Left lung (tissue), 4 donors: ENCODE measurements at regions not wholly inside any gene's neighbourhood (a gene's known extent, or its start where the extent isn't known, plus 50 kb on each side); places are given as distances from the start of the nearest gene placed in this dataset.

ENCODE experiments used
- ATAC-seq: fragments of 200-7000 bp; cut with Tn5 transposase; one replicate; pipeline ENCODE4 v1.9.1; 2020; ENCODE audit warnings: moderate library complexity
- DNase-seq, 4 donors: peaks; one replicate each; pipeline ENCODE4 v3.0.0-alpha.2; 2013 to 2020
- H3K27ac ChIP-seq, 2 donors: fragments of 200-600 bp; sonication (generic) in 1 of 2; one replicate each; pipeline versions ENCODE4 v1.5.0 to v1.8.0; 2020 to 2021
- H3K27me3 ChIP-seq, 2 donors: fragments of 200-600 bp; sonication (generic) in 1 of 2; one replicate each; pipeline versions ENCODE4 v1.5.0 to v1.8.0; 2020 to 2021
- H3K36me3 ChIP-seq, 2 donors: fragments of 200-600 bp; sonication (generic) in 1 of 2; one replicate each; pipeline versions ENCODE4 v1.5.0 to v1.8.0; 2020 to 2021
- H3K4me1 ChIP-seq, 2 donors: fragments of 200-600 bp; one replicate each; pipeline ENCODE4 v1.8.0; 2021
- H3K4me3 ChIP-seq, 2 donors: fragments of 200-600 bp; sonication (generic) in 1 of 2; one replicate each; pipeline versions ENCODE4 v1.5.0 to v1.8.0; 2020 to 2021; ENCODE audit warnings: mild to moderate bottlenecking in 1 of 2
- H3K9me3 ChIP-seq, 2 donors: fragments of 200-600 bp; sonication (generic) in 1 of 2; one replicate each; pipeline versions ENCODE4 v1.5.0 to v1.8.0; 2020 to 2021
- intact Hi-C, 2 donors: fragments of 100-400 bp; cut with DNase I; formaldehyde crosslinking; loops; one replicate each; pipeline versions ENCODE4 v1.11.2 to v1.14.2; 2022
- TF ChIP-seq, protein P1 (sequence below), 2 donors: fragments of 200-600 bp; sonication (generic) in 1 of 2; IDR thresholded peaks; one replicate each; pipeline versions ENCODE4 v1.5.0 to v1.8.0; 2021; ENCODE audit warnings: antibody characterized with exemption in 2 of 2
- donor health status: DM: no; HTN: yes; CAD: no.
- donor health status: DM: no; HTN: no; CAD: no.

DNA sequence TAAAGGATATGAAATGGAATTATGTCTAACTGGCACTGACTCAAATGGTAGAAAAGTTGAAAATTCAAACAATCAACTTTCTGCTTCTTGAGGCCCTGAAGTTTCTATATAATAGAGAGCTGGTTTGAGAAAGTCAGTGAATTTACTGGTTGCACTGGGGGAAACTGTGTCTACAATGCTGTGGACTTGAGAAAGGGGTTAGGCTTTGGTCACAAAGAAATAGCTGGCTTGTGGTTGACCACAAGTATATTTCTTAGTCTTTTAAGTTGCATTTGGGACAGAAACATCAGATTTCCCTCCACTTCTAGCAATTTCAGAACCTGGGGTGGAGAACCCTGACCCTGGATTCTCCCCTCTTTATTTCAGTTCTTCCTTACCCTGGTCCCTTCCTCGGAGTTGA is 192.6 kb upstream of the ACTBL2 start:
- no peaks in the 10 kb centered on the region for H3K27me3 ChIP-seq
- no peak overlapping the region for H3K4me3 ChIP-seq
- intact Hi-C loops = no loop called here
- H3K27ac ChIP-seq = no peak overlapping the region
- no peaks in the 10 kb centered on the region for H3K9me3 ChIP-seq
- TF ChIP-seq, protein P1, sequence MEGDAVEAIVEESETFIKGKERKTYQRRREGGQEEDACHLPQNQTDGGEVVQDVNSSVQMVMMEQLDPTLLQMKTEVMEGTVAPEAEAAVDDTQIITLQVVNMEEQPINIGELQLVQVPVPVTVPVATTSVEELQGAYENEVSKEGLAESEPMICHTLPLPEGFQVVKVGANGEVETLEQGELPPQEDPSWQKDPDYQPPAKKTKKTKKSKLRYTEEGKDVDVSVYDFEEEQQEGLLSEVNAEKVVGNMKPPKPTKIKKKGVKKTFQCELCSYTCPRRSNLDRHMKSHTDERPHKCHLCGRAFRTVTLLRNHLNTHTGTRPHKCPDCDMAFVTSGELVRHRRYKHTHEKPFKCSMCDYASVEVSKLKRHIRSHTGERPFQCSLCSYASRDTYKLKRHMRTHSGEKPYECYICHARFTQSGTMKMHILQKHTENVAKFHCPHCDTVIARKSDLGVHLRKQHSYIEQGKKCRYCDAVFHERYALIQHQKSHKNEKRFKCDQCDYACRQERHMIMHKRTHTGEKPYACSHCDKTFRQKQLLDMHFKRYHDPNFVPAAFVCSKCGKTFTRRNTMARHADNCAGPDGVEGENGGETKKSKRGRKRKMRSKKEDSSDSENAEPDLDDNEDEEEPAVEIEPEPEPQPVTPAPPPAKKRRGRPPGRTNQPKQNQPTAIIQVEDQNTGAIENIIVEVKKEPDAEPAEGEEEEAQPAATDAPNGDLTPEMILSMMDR (IDR thresholded peaks at IDR 0.05) = no peak
- ATAC-seq (no peak), DNase-seq (no peak)
- no peaks in the 10 kb centered on the region for H3K4me1 ChIP-seq
- H3K36me3 ChIP-seq = no peaks in the 10 kb centered on the region

DNA sequence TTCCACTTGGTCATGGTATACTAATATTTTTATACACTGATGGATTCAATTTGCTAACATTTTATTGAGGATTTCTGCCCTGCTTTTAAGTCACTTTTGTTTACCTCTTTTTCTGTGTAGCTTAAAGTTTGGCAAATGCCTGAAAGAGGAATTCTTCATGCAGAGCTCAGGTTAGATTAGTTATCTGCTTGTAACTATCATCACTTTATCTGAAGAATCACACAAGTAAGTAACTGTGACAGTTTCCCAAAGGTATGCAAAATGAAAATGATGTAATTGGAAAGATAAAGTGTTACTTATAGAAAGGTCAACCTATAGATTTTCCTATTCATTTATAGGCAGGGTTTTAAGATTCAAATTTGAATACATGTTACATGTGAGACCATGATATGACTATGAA is 188.8 kb upstream of the ACTBL2 start:
- Histone ChIP-seq H3K27ac (no peak overlapping the region), H3K9me3 (no peaks in the 10 kb centered on the region), H3K4me1 (no peaks in the 10 kb centered on the region), H3K27me3 (no peaks in the 10 kb centered on the region), H3K36me3 (no peaks in the 10 kb centered on the region), H3K4me3 (no peak overlapping the region)
- TF ChIP-seq, protein P1 (IDR thresholded peaks at IDR 0.05) = no peak
- DNase-seq = no peak
- no peak for ATAC-seq
- intact Hi-C loops = no loop called here

DNA sequence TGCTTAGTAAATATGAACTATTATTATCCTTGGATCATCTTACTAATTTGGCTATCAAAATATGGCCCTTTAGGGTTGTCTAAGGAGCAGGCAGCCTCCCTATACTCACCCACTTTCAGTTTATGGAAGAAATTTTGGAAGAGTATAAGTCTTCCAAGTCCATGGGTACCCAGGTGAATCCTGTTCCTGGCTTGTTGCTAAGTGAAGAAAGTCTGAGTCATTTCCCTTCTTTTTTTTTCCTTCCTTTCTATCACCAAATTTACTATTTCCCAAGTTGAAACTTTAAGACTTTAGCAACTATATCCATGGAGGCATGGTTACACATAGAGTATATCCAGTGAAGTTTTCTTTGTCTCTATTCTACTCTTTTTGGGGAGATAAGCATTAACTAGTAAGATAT is 184.0 kb upstream of the ACTBL2 start:
- intact Hi-C loops = no loop called here
- TF ChIP-seq, protein P1 (IDR thresholded peaks at IDR 0.05) = no peak
- no peak for DNase-seq
- no peaks in the 10 kb centered on the region for H3K27me3 ChIP-seq
- H3K27ac ChIP-seq = no peak overlapping the region
- H3K9me3 ChIP-seq = no peaks in the 10 kb centered on the region
- no peaks in the 10 kb centered on the region for H3K4me1 ChIP-seq
- H3K4me3 ChIP-seq = no peak overlapping the region
- H3K36me3 ChIP-seq = no peaks in the 10 kb centered on the region
- ATAC-seq = no peak

DNA sequence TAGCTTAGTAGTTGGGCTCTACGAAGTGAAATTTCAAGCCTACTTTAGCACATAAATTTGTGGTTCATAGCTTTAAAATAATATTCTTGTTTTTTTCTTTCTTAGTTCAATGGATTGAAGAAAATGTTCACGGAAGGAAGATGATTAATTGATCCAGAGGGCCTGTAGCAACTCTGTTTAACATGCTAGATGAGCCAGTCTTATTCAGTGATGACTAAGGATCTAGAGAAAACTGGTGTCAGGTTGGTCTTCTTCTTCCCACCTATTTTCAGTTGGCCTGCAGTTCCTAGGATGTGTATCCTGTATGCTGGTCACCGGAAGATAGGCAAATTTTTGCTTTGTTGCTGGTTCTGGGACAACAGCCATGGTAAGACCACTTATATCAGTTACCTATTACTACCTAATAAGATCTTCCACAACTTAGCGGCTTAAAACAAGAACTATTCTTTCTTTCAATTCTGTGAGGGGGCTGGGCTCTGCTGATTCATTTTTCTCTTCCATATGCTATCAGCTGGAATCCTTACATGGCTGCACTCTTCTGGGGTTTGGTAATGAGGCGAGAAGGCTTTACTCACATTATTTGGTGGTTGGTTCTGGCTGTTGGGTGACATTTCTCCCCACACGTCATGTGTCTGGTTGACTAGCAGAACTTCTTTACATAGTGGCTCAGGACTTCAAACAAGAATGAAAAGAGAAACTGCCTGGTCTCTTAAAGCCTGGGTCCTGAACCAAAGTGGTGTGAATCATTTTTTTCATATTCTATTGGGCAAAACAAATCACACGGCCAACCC is 182.7 kb upstream of the ACTBL2 start:
- ATAC-seq (no peak), DNase-seq (no peak)
- TF ChIP-seq, protein P1 (IDR thresholded peaks at IDR 0.05) = no peak
- H3K9me3 ChIP-seq = no peaks in the 10 kb centered on the region
- H3K27me3 ChIP-seq = no peaks in the 10 kb centered on the region
- H3K4me3 ChIP-seq = no peak overlapping the region
- H3K36me3 ChIP-seq = no peaks in the 10 kb centered on the region
- H3K27ac ChIP-seq = no peak overlapping the region
- H3K4me1 ChIP-seq = no peaks in the 10 kb centered on the region
- intact Hi-C loops = no loop called here

DNA sequence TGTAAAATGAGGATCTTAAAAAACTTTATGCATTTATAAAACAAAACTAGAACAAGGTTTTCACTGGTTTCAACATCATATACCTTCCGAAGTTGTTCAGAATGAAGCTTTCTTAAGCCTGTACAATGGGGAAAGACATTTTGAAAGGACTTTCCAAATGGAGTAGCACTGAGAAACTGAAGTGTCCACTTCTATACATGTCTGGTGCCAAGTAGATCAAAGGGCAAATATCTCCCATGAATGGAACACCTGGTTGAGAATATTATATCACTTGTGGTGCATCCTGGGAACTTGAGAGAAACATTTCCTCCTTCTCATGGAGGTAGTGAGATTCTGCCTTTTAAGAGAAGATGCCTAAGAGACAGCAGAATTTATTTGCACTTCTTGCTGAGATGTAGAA is 182.1 kb upstream of the ACTBL2 start:
- peak; percentile 68 for ATAC-seq

More for the DNA sequence above, 182.1 kb upstream of the ACTBL2 start:
- intact Hi-C loops = no loop called here
- TF ChIP-seq, protein P1 (IDR thresholded peaks at IDR 0.05) = no peak
- Histone ChIP-seq H3K27me3 (no peaks in the 10 kb centered on the region), H3K4me1 (no peaks in the 10 kb centered on the region), H3K4me3 (no peak overlapping the region), H3K36me3 (no peaks in the 10 kb centered on the region), H3K27ac (no peak overlapping the region), H3K9me3 (no peaks in the 10 kb centered on the region)
- DNase-seq = no peak
